K562 (cell line): ENCODE measurements at regions not wholly inside any gene's neighbourhood (a gene's known extent, or its start where the extent isn't known, plus 50 kb on each side); places are given as distances from the start of the nearest gene placed in this dataset.

Source experiments
- ATAC-seq: fragments of 200-7000 bp; cut with Tn5 transposase; 3 replicates; pipeline ENCODE4 v1.9.1; 2020; ENCODE audit warnings: moderate library complexity
- BruUV-seq: library from RNA; stranded (reverse); fragments of 400-500 nt; replicated peaks from 2 replicates; lab custom pipeline; 2021; lab: Mats Ljungman, UMichigan
- CTCF ChIA-PET: fragments of 300-600 bp; formaldehyde crosslinking; extraction: SDS; loops from one replicate; lab custom pipeline; 2021; ENCODE audit warnings: low intra/inter-chr PET ratio; lab: Yijun Ruan, JAX
- POLR2A ChIA-PET: fragments of 300-600, 350-650 bp; sonication (Branson Sonifier 250); formaldehyde crosslinking; extraction: SDS; loops from one replicate; lab custom pipeline; 2021; ENCODE audit warnings: antibody characterized with exemption, inconsistent platforms; lab: Yijun Ruan, JAX
- DNase-seq, 4 experiments: peaks; one replicate each; pipeline versions ENCODE4 v3.0.0 to v3.0.0-alpha.2; 2011 to 2018; ENCODE audit warnings: low spot score in 3 of 4, mixed read lengths in 3 of 4; ENCODE audit errors: extremely low read depth in 1 of 4
- FAIRE-seq: peaks from 2 replicates; lab custom pipeline; 2011; peaks lifted over from hg19 to GRCh38; lab: Jason Lieb, UNC
- H2AFZ ChIP-seq: 2 replicates; pipeline ENCODE4 v1.6.0; 2011; ENCODE audit warnings: low read depth, low read length, control low read depth, inconsistent platforms
- H3K27ac ChIP-seq: fragments of 200-600 bp; 3 replicates; pipeline ENCODE4 v1.8.0; 2011; ENCODE audit warnings: low read depth, mild to moderate bottlenecking, control low read depth, inconsistent platforms, low read length, moderate library complexity, mixed read lengths; ENCODE audit errors: extremely low read depth
- H3K27me3 ChIP-seq, 2 experiments: fragments of 300-600 bp in 1 of 2; 2 replicates in 1 of 2; 3 replicates in 1 of 2; pipeline versions ENCODE4 v1.6.0 to v1.8.0; 2011; ENCODE audit warnings: inconsistent platforms in 2 of 2, low read length in 2 of 2, mild to moderate bottlenecking in 1 of 2, mixed read lengths in 1 of 2, moderate library complexity in 1 of 2; ENCODE audit not compliant: control insufficient read depth in 2 of 2, insufficient read depth in 2 of 2
- H3K36me3 ChIP-seq: fragments of 300-600 bp; 3 replicates; pipeline ENCODE4 v1.8.0; 2011; ENCODE audit warnings: mild to moderate bottlenecking, low read length, inconsistent platforms; ENCODE audit not compliant: control insufficient read depth, insufficient read depth
- H3K4me1 ChIP-seq, 2 experiments: fragments of 200-600 bp in 1 of 2; replicated peaks in 1 of 2; 2 replicates in 1 of 2; 3 replicates in 1 of 2; pipeline versions ENCODE4 v1.5.1 to v1.8.0; 2011; ENCODE audit warnings: inconsistent platforms in 2 of 2, low read length in 2 of 2, mild to moderate bottlenecking in 1 of 2, mixed read lengths in 1 of 2, moderate library complexity in 1 of 2; ENCODE audit not compliant: control insufficient read depth in 2 of 2, insufficient read depth in 2 of 2
- H3K4me2 ChIP-seq: 2 replicates; pipeline ENCODE4 v1.6.1; 2011; ENCODE audit warnings: low read length, control low read depth, inconsistent platforms, mixed read lengths; ENCODE audit not compliant: insufficient read depth
- H3K4me3 ChIP-seq: fragments of 200-600 bp; sonication (generic), shearing (Covaris generic); 2 replicates; pipeline ENCODE4 v1.5.1; 2016; ENCODE audit warnings: control low read depth, inconsistent platforms
- H3K79me2 ChIP-seq: fragments of 200-600 bp; 3 replicates; pipeline ENCODE4 v1.8.0; 2011; ENCODE audit warnings: low read length, inconsistent platforms; ENCODE audit not compliant: control insufficient read depth, insufficient read depth
- H3K9ac ChIP-seq, 2 experiments: 2 replicates each; pipeline versions ENCODE4 v1.6.0 to v1.6.1; 2011; ENCODE audit warnings: low read depth in 2 of 2, low read length in 2 of 2, control low read depth in 1 of 2, inconsistent platforms in 1 of 2, mild to moderate bottlenecking in 1 of 2, mixed read lengths in 1 of 2; ENCODE audit not compliant: insufficient read depth in 1 of 2
- H3K9me1 ChIP-seq: one replicate; pipeline ENCODE4 v1.6.0; 2011; ENCODE audit warnings: inconsistent platforms, mild to moderate bottlenecking, low read length, moderate library complexity; ENCODE audit not compliant: control insufficient read depth, insufficient read depth
- H3K9me3 ChIP-seq: replicated peaks from 2 replicates; pipeline ENCODE4 v1.5.1; 2011; ENCODE audit warnings: low read depth, low read length, inconsistent platforms; ENCODE audit not compliant: control insufficient read depth, insufficient read depth
- H4K20me1 ChIP-seq: replicated peaks from 2 replicates; pipeline ENCODE4 v1.6.1; 2011; ENCODE audit warnings: low read length, inconsistent platforms, mixed read lengths; ENCODE audit not compliant: control insufficient read depth, insufficient read depth
- ARHGAP35 ChIP-seq: fragments of 450-650 bp; IDR thresholded peaks from 2 replicates; pipeline ENCODE4 v1.6.1; 2018; ENCODE audit not compliant: partially characterized antibody
- ATF7 ChIP-seq: fragments of 450-650 bp; IDR thresholded peaks from 2 replicates; pipeline ENCODE4 v1.7.1; 2014; ENCODE audit warnings: mild to moderate bottlenecking, moderate library complexity
- BCOR ChIP-seq: fragments of 450-650 bp; IDR thresholded peaks from 2 replicates; pipeline ENCODE4 v1.6.1; 2016
- CCAR2 ChIP-seq: fragments of 200-400 bp; formaldehyde crosslinking; IDR thresholded peaks from 2 replicates; pipeline ENCODE4 v1.6.1; 2017; ENCODE audit warnings: mild to moderate bottlenecking, low read depth, low read length
- KDM4B ChIP-seq, 2 experiments: fragments of 450-650 bp in 1 of 2; sonication (generic) in 1 of 2; IDR thresholded peaks; 2 replicates each; pipeline ENCODE4 v1.6.1; 2016 to 2017; ENCODE audit warnings: borderline replicate concordance in 2 of 2, antibody characterized with exemption in 1 of 2, low read depth in 1 of 2, mild to moderate bottlenecking in 1 of 2
- MLLT1 ChIP-seq, 2 experiments: fragments of 450-650 bp; IDR thresholded peaks; 2 replicates each; pipeline ENCODE4 v1.6.1; 2016
- RUNX1 ChIP-seq: sonication (generic); IDR thresholded peaks from 2 replicates; pipeline ENCODE4 v1.6.1; 2016; ENCODE audit warnings: antibody characterized with exemption, low read depth
- SAFB2 ChIP-seq: fragments of 200-400 bp; formaldehyde crosslinking; IDR thresholded peaks from 2 replicates; pipeline ENCODE4 v1.6.1; 2018; ENCODE audit warnings: borderline replicate concordance, low read length, low read depth, moderate library complexity; ENCODE audit not compliant: severe bottlenecking
- ZBED1 ChIP-seq: IDR thresholded peaks from 2 replicates; pipeline ENCODE4 v1.6.1; 2014
- ZNF347 ChIP-seq: fragments of 450-650 bp; formaldehyde crosslinking; IDR thresholded peaks from 2 replicates; pipeline ENCODE4 v1.4.0; 2020; ENCODE audit warnings: low read depth, mild to moderate bottlenecking, moderate library complexity
- ZZZ3 ChIP-seq: fragments of 450-650 bp; IDR thresholded peaks from 2 replicates; pipeline ENCODE4 v1.6.1; 2016; ENCODE audit warnings: antibody characterized with exemption, mild to moderate bottlenecking, moderate library complexity
- WGBS: fragments of 100-300 bp; shearing (Covaris generic); methylation state at CpG from one replicate; pipeline ENCODE4 v1.1.6; 2016; ENCODE audit warnings: low coverage, mixed read lengths; ENCODE audit not compliant: insufficient coverage; ENCODE audit errors: missing lambda C conversion rate; 5-methylcytosine and 5-hydroxymethylcytosine counted together
- in situ Hi-C: fragments of 300-500 bp; cut with MboI; formaldehyde crosslinking; loops from 4 replicates; pipeline ENCODE4 v1.15.0; 2018; ENCODE audit warnings: inconsistent platforms, mixed read lengths
- intact Hi-C: fragments of 100-400 bp; cut with micrococcal nuclease; formaldehyde crosslinking; loops from 2 replicates; pipeline ENCODE4 v1.14.2; 2022

- TF ChIP-seq MLLT1 (IDR thresholded peaks at IDR 0.05) (no peak), SAFB2 (no peak), BCOR (no peak), ARHGAP35 (no peak), KDM4B (IDR thresholded peaks at IDR 0.05; ENCODE audit: borderline replicate concordance in 2 of 2, low read depth in 1 of 2) (no peak), CCAR2 (no peak), ZZZ3 (no peak), ZBED1 (no peak), ATF7 (no peak), RUNX1 (no peak)
- TF ChIP-seq, all 486 proteins: peak for 0
These were observed 323.4 kb upstream of the SLC7A11 start (continued) for GRCh38 chr4:138565576-138565975.

GRCh38 chr4:138562544-138562991 is 320.4 kb upstream of the SLC7A11 start:
- Histone ChIP-seq H3K79me2 (no peaks in the 10 kb centered on the region), H2AFZ (no peak overlapping the region), H3K9me3 (no peaks in the 10 kb centered on the region; the same call in none of the 2 replicates), H3K4me3 (no peak overlapping the region), H3K9me1 (no peaks in the 10 kb centered on the region), H3K27ac (no peak overlapping the region), H3K9ac (no peak overlapping the region), H3K4me2 (no peak overlapping the region), H3K36me3 (no peaks in the 10 kb centered on the region), H4K20me1 (no peaks in the 10 kb centered on the region), H3K27me3 (no peaks in the 10 kb centered on the region), H3K4me1 (peaks cover 0 to 3% of the 10 kb centered on the region in 2 experiments; a peak in 3 of 5 replicates)
- DNase-seq: no peak
- no peak for ATAC-seq
- 0% methylated on average over 1 of the region's 1 CpG for WGBS
- intact Hi-C loops (loop anchor here (5.0 kb wide), 1 partner anchor 310 kb away; no protein-coding TSS in a partner anchor), in situ Hi-C loops (no loop called here)
- FAIRE-seq: no peak
- ChIA-PET POLR2A (no interaction called here), CTCF (no interaction called here)
- BruUV-seq: no TSS peak
- TF ChIP-seq ZNF347 (CRISPR knock-in tag): no peak
